Lung (tissue), 11 donors: ENCODE measurements at regions not wholly inside any gene's neighbourhood (a gene's known extent, or its start where the extent isn't known, plus 50 kb on each side); places are given as distances from the start of the nearest gene placed in this dataset.

ENCODE experiments used
- ATAC-seq: fragments of 200-7000 bp; cut with Tn5 transposase; one replicate; pipeline ENCODE4 v1.9.1; 2020; ENCODE audit warnings: moderate number of reproducible peaks; ENCODE audit not compliant: insufficient read depth, low FRiP score
- DNase-seq, 3 donors: peaks; one replicate each; pipeline ENCODE4 v3.0.0-alpha.2; 2013 to 2017
- H3K27ac ChIP-seq, 2 donors: one replicate each; pipeline ENCODE4 v1.5.1; 2013; ENCODE audit warnings: mild to moderate bottlenecking in 2 of 2, moderate library complexity in 2 of 2, control low read depth in 1 of 2, inconsistent platforms in 1 of 2, low read depth in 1 of 2, low read length in 1 of 2
- H3K27me3 ChIP-seq, 3 donors: one replicate each; pipeline ENCODE4 v1.5.1; 2013; ENCODE audit warnings: low read length in 2 of 3; ENCODE audit not compliant: control insufficient read depth in 3 of 3, insufficient read depth in 3 of 3
- H3K36me3 ChIP-seq, 4 donors: one replicate each; pipeline ENCODE4 v1.5.1; 2013; ENCODE audit warnings: low read length in 4 of 4, mild to moderate bottlenecking in 1 of 4, moderate library complexity in 1 of 4; ENCODE audit not compliant: control insufficient read depth in 4 of 4, insufficient read depth in 4 of 4
- H3K4me1 ChIP-seq, 5 donors: one replicate each; pipeline ENCODE4 v1.5.1; 2013; ENCODE audit warnings: low read length in 5 of 5, mild to moderate bottlenecking in 2 of 5, moderate library complexity in 1 of 5; ENCODE audit not compliant: control insufficient read depth in 5 of 5, insufficient read depth in 5 of 5
- H3K4me3 ChIP-seq: one replicate; pipeline ENCODE4 v1.5.1; 2013; ENCODE audit warnings: mild to moderate bottlenecking, control low read depth, moderate library complexity
- H3K9ac ChIP-seq, 2 donors: one replicate each; pipeline ENCODE4 v1.5.1; 2013; ENCODE audit warnings: low read length in 2 of 2, control low read depth in 1 of 2; ENCODE audit not compliant: insufficient read depth in 1 of 2
- H3K9me3 ChIP-seq, 4 donors: one replicate each; pipeline ENCODE4 v1.5.1; 2013; ENCODE audit warnings: low read length in 3 of 4, mild to moderate bottlenecking in 1 of 4, moderate library complexity in 1 of 4; ENCODE audit not compliant: control insufficient read depth in 4 of 4, insufficient read depth in 3 of 4
- WGBS, 2 donors: extraction: QIAGEN DNeasy Blood & Tissue Kit; methylation state at CpG; one replicate each; pipeline ENCODE4 v1.1.7; 2013; 5-methylcytosine and 5-hydroxymethylcytosine counted together
- TF ChIP-seq, protein P1 (sequence below): IDR thresholded peaks from 2 replicates; pipeline ENCODE4 v1.5.1; 2012; ENCODE audit warnings: mild to moderate bottlenecking; ENCODE audit errors: control extremely low read depth, extremely low read depth
- donor health status: control.
- donor health status: control.
- donor health status: Bipolar disorder and iron deficiency.
- donor health status: healthy.
- donor health status: DM: yes; HTN: yes; CAD: no.

- H3K27me3 ChIP-seq = no peaks in the 10 kb centered on the region
- no peak overlapping the region for H3K27ac ChIP-seq
- H3K36me3 ChIP-seq = no peaks in the 10 kb centered on the region
- H3K9me3 ChIP-seq = no peaks in the 10 kb centered on the region
- 63 to 76% methylated on average over 1 of the region's 1 CpG for WGBS, 2 donors
- H3K4me1 ChIP-seq = peaks cover 0 to 2% (median 0%) of the 10 kb centered on the region in 5 donors
- H3K9ac ChIP-seq = no peak overlapping the region
- no peak for ATAC-seq
- H3K4me3 ChIP-seq = no peak overlapping the region
- TF ChIP-seq, protein P1, sequence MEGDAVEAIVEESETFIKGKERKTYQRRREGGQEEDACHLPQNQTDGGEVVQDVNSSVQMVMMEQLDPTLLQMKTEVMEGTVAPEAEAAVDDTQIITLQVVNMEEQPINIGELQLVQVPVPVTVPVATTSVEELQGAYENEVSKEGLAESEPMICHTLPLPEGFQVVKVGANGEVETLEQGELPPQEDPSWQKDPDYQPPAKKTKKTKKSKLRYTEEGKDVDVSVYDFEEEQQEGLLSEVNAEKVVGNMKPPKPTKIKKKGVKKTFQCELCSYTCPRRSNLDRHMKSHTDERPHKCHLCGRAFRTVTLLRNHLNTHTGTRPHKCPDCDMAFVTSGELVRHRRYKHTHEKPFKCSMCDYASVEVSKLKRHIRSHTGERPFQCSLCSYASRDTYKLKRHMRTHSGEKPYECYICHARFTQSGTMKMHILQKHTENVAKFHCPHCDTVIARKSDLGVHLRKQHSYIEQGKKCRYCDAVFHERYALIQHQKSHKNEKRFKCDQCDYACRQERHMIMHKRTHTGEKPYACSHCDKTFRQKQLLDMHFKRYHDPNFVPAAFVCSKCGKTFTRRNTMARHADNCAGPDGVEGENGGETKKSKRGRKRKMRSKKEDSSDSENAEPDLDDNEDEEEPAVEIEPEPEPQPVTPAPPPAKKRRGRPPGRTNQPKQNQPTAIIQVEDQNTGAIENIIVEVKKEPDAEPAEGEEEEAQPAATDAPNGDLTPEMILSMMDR = no peak
- DNase-seq = no peak
Observed at GRCh38 chr11:104692751-104693150, 205.5 kb downstream of the CASP12 start.

DNA sequence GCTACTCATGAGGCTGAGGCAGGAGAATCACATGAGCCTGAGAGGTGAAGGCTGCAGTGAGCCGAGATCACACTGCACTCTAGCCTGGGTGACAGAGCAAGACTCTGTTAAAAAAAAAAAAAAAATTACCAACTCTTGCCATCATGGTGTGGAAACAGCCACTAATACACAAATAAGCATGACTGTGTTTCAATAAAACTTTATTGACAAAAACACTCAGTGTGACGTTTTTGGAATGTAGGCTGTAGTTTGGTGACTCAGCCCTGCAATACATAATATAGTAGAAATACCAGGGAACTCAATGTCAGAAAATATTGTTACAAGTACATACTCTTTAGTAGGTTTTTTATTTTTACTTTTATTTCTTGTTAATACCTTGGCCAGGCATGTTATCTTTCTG, 207.1 kb downstream of the CASP12 start:
- no peak overlapping the region for H3K4me3 ChIP-seq
- H3K9ac ChIP-seq = no peak overlapping the region
- DNase-seq (no peak), ATAC-seq (no peak)
- peaks cover 0 to 2% (median 0%) of the 10 kb centered on the region in 5 donors for H3K4me1 ChIP-seq
- H3K9me3 ChIP-seq = no peaks in the 10 kb centered on the region
- no peaks in the 10 kb centered on the region for H3K27me3 ChIP-seq
- TF ChIP-seq, protein P1 = no peak
- no peak overlapping the region for H3K27ac ChIP-seq
- whole genome bisulfite sequencing, 2 donors = 95% methylated on average over 2 of the region's 2 CpGs
- no peaks in the 10 kb centered on the region for H3K36me3 ChIP-seq

DNA sequence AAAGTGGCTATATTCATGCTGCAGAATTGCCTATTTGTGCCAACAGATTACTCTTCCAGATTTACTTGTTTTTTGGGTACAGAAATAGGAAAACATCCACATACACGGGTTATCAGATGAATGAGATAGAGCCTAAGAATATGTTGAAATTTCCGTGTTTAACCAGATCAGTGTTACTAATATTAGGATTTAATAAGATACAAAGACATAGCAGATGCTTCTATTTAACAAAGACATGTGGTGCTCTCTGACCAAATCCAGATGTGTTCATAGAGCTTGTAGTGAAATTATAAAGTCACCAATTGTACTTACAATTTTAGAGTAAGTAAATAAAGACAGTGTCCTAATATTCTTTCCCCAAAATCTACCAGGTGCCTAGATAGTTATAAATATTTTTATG, 208.0 kb downstream of the CASP12 start:
- Histone ChIP-seq H3K36me3 (no peaks in the 10 kb centered on the region), H3K9me3 (no peaks in the 10 kb centered on the region), H3K4me1 (peaks cover 0 to 2% (median 0%) of the 10 kb centered on the region in 5 donors), H3K27ac (no peak overlapping the region), H3K4me3 (no peak overlapping the region), H3K9ac (no peak overlapping the region), H3K27me3 (no peaks in the 10 kb centered on the region)
- WGBS, 2 donors = 75 to 78% methylated on average over 2 of the region's 2 CpGs
- no peak for DNase-seq
- ATAC-seq = no peak
- TF ChIP-seq, protein P1 = no peak

GRCh38 chr11:104688731-104689130, 209.5 kb downstream of the CASP12 start:
- Histone ChIP-seq H3K9ac (no peak overlapping the region), H3K4me3 (no peak overlapping the region), H3K36me3 (no peaks in the 10 kb centered on the region), H3K27ac (no peak overlapping the region), H3K4me1 (peaks cover 0 to 2% (median 0%) of the 10 kb centered on the region in 5 donors), H3K27me3 (no peaks in the 10 kb centered on the region), H3K9me3 (no peaks in the 10 kb centered on the region)
- DNase-seq (no peak), ATAC-seq (no peak)
- TF ChIP-seq, protein P1 = no peak
- 46 to 66% methylated on average over 4 of the region's 4 CpGs for WGBS, 2 donors
